Mammary epithelial cell (primary cell): ENCODE measurements at regions not wholly inside any gene's neighbourhood (a gene's known extent, or its start where the extent isn't known, plus 50 kb on each side); places are given as distances from the start of the nearest gene placed in this dataset.

Experiments
- EZH2 ChIP-seq: IDR thresholded peaks from 2 replicates; pipeline ENCODE4 v1.6.1; 2012; ENCODE audit warnings: low read length, inconsistent platforms, borderline replicate concordance
- TF ChIP-seq, protein P1 (sequence below), 2 donors: IDR thresholded peaks in 1 of 2; conservative IDR thresholded peaks in 1 of 2; 2 replicates each; pipeline ENCODE4 v1.5.1; 2011 to 2012; ENCODE audit warnings: inconsistent platforms in 2 of 2, low read length in 2 of 2, mild to moderate bottlenecking in 2 of 2, control low read depth in 1 of 2, low read depth in 1 of 2; ENCODE audit not compliant: insufficient read depth in 1 of 2; ENCODE audit errors: extremely low read depth in 1 of 2

DNA sequence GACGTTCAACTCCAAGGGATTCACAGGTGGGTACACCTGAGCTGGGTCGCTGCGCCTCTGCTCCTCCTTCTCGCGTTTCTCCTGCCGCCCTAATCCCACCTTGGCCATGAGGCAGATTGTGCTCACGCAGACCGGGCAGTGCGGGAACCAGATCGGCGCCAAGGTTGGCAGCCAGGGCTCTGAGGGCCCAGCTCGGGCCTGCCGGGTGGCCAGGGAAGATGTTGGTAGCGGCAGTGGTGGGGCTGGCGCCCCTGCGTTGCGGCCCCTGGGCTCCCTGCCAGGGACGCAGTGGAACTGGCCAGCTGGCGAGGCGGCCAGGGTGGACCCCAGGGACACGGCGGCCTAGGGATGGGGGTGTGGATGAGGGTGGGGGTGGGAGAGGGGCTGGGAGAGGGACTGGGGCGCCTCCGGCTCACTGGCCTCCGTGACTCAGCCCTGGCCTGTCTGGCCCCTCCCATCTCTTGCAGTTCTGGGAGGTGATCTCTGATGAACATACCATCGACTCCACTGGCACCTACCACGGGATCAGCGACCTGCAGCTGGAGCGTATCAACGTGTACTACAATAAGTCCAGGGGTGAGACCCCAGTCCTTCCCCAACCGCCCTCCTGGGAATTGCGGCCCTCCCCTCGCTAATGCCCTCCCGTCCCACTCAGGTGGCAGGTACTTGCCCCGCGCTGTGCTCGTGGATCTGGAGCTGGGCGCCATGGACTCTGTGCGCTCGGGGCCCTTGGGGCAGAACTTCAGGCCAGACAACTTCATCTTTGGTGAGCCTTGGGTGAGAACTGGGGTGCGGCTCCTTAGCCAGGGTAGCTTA lies 114.9 kb upstream of the ALG10B start:
- TF ChIP-seq, protein P1, sequence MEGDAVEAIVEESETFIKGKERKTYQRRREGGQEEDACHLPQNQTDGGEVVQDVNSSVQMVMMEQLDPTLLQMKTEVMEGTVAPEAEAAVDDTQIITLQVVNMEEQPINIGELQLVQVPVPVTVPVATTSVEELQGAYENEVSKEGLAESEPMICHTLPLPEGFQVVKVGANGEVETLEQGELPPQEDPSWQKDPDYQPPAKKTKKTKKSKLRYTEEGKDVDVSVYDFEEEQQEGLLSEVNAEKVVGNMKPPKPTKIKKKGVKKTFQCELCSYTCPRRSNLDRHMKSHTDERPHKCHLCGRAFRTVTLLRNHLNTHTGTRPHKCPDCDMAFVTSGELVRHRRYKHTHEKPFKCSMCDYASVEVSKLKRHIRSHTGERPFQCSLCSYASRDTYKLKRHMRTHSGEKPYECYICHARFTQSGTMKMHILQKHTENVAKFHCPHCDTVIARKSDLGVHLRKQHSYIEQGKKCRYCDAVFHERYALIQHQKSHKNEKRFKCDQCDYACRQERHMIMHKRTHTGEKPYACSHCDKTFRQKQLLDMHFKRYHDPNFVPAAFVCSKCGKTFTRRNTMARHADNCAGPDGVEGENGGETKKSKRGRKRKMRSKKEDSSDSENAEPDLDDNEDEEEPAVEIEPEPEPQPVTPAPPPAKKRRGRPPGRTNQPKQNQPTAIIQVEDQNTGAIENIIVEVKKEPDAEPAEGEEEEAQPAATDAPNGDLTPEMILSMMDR (conservative IDR thresholded peaks at IDR 0.05 in 1 of 2, IDR thresholded peaks at IDR 0.05 in 1 of 2; ENCODE audit: extremely low read depth in 1 of 2, insufficient read depth in 1 of 2, low read depth in 1 of 2, low read length in 2 of 2): no peak
- TF ChIP-seq EZH2: no peak
